ENCODE measurements at regions not wholly inside any gene's neighbourhood (a gene's known extent, or its start where the extent isn't known, plus 50 kb on each side); places are given as distances from the start of the nearest gene placed in this dataset.
"Not testable (repeated sequence)": the region's sequence is repeated elsewhere in the genome, so short reads cannot be mapped to it uniquely, and the experiment has no call there.

DNA sequence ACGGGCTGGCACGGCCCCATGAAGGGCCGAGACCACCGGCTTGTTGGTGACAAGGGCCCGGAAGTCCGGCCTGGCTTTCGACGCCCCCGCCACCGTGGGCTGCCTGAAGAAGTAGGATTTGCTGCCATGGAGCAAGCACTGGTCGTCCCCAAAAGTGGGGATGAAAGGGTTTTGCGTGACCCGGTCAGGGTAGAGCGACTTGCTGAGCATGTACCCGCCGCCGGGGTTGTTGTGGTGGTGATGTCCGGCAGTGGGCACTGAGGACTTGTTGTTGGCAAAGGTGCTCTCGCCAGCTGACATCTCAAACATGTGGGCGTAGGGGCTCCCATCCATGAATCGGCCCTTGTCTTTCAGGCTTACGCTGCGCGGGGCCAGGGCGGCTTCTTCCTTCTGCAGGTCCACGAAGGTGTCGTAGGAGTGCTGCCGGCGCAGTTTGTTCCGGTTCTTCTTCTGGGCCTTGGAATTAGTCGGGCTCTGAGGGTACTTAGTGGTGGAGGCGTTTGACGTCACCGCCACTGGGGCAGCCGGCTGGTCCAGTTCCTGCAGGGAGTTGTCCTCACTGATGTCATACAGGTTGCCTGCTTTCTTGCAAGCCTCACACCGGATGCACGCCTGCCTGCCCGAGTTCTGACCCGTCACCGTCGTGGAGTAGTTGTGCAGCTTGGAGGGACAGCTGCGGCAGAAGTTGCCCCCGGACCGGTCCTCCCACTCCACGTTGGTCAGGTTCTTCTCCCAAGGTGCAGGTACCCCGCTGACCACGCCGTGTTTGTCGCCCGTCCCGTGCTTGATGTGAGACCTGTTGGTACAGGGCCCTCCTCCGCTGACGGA, 366.6 kb downstream of the EMP1 start:
- DNase-seq (ENCODE audit: low read depth), result no peak

DNA sequence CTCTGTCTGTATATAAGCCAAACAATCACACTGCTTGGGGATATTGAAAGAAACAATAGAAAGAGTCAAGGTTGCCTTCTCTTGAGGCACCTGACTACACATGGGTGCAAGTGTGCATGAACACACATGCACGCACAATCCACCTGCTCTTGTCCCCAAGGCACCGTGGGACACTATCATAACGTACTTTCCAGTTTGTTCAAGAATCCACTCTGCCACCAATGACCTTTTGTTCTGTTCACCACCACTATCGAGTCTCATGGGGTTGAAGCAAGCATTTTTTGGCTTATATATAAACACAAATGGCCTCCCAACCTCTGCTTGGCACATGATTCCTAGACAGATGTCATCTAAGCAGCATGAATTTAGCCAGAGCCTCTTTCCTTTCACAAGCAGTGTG, 365.4 kb downstream of the EMP1 start:
- DNase-seq (ENCODE audit: low read depth), result no peak

DNA sequence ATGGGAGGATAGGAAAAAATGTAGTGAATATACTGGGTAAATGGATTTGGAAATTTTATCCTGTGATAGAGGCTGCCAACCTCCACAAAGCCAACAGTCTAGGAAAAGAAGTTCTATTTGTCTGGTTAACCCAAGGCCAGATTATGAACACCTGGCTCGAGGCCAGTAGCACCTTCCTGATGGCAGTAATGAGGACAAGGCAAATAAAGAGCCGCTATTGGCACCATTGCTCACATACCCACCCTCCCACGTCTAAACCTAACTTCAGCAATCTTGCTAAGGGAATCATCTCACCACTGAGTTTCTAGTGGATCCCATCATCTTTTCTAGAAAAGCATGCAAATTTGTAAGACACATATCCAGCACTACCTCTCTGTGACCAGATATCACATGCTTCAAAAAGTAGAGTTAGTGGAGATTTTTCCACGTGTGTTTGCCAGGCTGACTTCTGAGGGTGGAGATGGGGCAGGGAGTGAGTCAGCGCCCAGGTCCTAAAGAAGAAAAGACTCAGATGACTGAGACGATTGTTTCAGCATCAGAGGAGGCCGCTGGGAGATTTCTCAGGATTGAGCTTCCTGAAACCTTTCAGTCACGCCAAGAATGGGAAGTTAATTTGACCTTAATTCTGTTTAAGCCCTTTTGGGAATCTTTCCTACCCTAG, 362.9 kb downstream of the EMP1 start:
- DNase-seq (ENCODE audit: low read depth), result no peak

DNA sequence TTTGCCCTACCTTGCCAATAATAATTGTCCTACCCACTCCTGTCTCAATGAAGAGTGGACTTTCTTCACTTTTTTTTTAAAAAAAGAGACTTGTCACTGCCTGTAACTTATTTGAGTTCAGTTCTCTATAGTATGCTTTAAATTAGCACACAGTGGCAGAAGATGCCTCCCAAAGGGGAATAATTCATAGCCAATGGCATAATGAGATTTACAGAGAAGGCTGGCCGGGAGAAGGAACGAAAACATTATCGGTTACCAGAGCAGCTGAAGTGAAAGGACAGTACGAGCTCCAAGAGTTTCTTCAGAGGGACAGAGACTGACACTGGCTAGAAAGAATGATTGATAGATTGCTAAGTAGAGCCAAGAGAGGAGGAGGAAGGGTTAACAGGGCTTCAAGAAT, 356.3 kb downstream of the EMP1 start:
- no peak for DNase-seq (ENCODE audit: low read depth)

DNA sequence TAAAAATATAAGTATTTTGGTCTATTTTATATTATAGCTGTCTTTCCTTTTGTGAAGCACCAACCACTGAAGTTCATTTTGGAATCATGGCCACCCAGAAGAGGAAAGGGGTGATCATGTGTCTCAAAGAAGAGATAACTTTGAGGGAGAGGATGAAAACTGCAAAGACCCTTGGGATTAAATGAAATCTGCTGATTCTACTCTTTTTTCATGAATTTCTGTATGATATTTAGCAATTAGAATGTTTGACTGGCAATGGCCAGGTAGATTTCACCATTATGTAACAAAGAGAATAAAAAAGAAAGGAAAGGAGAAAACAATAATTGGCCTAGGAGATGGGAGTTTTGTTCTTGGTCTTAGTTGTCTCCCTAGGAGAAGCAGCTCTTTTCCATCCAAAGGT, 350.8 kb downstream of the EMP1 start:
- no peak for DNase-seq (ENCODE audit: low read depth)

DNA sequence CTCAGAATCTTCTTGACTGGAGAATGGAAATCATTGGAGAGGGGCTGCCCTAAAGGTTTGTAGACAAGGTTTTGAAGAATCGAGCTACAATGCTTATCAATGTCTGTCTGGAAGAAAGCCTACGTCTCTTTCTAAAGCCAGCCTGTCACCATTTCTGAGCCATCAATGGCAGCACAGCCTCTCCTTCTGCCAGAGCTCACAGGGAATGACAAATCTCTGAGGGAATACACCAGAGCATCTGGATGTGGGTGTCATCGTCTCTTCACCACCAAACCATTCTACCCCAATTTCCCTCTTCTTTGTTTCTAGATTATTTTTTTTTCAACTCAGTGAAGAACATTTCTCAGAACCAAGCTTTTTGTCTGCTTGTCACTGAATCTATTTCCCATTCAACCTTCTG, 349.7 kb downstream of the EMP1 start:
- DNase-seq (ENCODE audit: low read depth), result no peak

DNA sequence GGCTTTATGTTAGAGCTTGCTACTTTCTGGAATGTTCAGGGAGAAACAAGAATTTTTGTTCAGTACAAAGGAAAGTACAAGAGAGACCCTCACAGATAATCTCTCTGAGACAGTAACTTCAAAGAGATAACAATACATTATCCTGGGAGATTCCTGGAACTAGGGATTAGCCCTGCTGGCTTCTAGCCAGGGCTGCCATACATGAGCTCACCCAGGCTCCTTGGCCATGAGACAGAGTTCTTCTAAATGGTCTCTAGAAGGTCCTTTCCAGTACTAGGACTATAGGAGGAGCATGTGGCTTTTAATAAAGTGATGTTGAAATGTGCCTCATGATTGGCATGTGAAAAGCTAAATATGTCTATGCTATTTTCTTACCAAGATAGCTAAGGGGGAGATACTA, 342.5 kb downstream of the EMP1 start:
- DNase-seq (ENCODE audit: low read depth), result no peak

DNA sequence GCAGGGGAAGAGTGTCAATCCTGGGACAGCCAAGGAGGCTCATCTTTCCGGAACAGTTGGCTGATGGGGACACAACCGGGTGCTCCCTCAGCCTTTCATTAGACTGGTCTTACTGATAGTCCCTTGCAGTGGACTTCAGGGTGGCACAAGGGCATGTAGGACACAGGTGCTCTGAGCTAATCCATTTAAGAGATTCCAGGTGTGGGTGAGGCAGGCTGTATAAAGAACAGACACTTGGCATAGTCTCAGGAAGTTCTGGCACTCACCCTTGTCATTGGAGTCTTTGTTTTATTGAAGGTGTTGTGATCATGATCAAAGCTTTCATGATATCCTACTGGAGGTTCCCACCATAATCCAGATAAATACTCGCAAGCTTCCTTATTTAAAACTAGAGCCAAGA, 341.6 kb downstream of the EMP1 start:
- no peak for DNase-seq (ENCODE audit: low read depth)

DNA sequence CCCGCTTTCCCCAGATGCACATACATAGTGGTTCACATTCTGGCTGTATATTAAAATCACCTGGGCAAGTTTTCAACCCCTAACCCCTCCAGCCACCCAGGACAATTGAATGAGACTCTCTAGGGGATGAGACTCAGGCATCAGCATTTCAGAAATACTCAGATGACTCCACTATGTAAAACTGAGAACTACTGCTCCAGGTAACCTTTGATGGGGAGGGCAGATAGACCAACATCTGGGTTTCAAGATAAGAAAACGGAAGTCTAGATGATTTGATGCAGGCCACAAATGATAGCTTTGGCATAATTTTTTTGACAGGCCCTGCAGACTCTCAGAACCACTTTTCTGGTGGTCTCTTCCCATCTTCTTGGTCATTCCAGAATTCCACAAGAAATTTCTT, 341.1 kb downstream of the EMP1 start:
- DNase-seq (ENCODE audit: low read depth), result no peak

DNA sequence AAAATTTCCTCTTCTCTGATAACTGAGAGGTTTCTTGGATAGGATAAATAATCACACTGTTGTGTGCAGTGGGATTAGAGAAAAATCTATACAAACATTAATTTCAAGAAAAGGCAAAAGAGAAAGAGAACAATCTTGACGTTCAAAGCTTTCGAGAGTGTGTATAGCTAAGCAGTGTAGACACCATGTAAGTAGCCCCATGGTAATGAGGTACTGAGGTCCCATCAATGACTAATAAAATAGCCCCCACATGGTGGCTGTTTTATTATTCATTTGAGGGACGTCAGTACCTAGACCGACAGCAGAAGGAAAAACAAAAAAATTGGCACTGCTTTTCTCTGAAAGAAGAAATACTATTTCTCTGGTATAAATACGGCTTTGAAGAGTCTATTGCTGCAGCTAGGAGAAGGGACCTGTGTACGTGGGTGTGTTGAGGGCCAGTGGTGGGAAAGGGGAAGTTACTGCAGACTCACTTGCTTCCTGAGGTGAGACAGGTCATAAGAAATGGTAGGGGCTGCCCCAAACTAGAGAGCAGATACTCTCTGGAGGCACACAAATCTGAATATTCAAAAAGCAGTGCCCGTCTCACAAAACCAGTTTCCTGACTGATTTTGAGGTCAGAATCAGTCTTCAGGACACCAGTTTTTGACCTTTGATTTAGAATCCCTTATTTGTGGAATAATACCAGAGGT, 339.8 kb downstream of the EMP1 start:
- no peak for DNase-seq (ENCODE audit: low read depth)

DNA sequence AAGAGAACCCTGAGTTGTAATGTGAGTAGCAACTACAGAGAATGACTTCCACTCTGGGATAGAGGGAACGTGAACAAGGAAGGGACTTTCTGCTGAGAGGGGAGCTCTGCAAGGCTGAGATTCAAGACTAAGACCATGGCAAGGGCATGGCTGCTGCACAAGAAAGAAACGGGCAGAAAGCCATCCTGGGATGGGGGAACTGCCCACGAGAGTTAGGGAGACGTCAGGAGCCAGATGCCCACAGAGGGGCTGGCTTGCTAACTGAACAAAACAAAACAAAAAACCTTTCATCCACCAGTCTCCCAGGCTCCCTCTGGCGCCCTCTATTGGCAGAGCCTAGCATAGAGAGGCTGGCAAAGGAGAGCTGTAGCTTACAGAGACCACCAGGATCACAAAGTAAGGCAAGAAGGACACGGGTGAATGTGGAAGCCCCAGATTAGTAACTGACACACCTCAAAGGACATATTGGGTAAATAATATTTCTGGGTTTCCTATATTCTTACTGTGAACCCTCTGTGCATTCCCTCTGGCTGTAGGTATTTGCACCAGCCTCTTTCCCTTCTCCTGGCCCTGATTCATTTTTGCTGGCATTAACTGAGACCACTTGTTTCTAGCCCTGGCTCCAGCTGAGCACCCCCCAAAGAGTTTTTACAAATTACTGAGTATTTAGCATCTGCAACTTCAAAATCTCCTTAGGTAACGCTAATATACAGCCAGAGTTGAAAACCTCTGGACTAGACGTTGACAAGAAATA, 338.3 kb downstream of the EMP1 start:
- no peak for DNase-seq (ENCODE audit: low read depth)

DNA sequence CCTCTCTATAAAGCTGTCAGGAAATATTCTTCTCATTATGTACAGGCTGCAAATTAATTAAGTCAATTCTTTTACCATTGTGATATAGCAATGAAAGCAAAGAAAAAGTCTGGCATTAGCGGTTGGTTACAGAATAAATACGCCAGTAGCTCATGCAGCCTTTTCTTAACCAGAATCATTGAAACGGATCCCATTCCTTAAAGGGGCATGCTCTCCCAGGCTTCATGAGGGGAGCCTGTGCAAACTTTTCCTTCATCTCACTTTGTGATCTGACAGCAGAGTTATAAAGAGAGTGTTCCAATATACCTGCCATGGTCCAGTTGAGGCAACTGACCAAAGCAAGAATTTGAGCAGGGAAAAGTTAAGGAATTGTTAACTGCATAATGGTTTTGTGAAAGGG, 337.7 kb downstream of the EMP1 start:
- DNase-seq (ENCODE audit: low read depth), result no peak

DNA sequence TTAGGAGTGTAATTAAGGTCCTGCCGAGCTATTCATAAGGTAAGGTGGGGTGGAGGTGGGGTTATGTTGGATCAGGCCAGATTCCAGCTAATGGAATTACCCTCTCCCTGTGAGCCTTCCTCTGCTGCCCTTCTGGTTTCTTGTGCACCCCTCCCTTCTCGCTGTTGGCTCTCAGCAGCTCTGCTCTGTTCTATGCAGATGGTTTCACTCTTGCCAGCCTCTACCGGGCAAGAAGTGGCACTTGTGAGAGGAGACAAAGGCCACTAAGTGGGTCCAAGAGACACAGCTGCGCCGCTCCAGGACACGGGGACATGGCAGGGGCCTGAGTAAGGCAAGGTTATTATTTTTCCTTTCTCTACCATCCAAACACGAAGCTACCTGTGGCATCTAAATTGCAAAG, 334.4 kb downstream of the EMP1 start:
- DNase-seq (ENCODE audit: low read depth), result no peak

DNA sequence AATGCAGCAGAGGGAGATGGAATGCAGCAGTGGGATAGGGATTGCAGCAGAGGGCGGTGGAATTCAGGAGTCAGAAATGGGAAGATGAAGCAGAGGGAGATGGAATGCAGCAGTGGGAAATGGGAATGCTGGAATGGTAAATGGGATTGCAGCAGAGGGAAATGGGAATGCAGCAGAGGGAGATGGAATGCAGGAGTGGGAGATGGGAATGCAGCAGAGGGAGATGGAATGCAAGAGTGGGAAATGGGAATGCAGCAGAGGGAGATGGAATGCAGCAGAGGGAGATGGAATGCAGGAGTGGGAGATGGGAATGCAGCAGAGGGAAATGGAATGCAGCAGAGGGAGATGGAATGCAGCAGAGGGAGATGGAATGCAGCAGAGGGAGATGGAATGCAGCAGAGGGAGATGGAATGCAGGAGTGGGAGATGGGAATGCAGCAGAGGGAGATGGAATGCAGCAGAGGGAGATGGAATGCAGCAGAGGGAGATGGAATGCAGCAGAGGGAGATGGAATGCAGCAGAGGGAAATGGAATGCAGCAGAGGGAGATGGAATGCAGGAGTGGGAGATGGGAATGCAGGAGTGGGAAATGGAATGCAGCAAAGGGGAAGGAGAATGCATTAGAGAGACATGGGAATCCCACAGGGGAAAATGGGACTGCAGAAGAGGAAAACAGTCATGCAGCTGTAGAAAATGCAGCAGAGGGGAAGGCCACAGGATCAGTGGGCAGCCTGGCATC, 329.8 kb downstream of the EMP1 start:
- DNase-seq (ENCODE audit: low read depth), result not testable (repeated sequence)

DNA sequence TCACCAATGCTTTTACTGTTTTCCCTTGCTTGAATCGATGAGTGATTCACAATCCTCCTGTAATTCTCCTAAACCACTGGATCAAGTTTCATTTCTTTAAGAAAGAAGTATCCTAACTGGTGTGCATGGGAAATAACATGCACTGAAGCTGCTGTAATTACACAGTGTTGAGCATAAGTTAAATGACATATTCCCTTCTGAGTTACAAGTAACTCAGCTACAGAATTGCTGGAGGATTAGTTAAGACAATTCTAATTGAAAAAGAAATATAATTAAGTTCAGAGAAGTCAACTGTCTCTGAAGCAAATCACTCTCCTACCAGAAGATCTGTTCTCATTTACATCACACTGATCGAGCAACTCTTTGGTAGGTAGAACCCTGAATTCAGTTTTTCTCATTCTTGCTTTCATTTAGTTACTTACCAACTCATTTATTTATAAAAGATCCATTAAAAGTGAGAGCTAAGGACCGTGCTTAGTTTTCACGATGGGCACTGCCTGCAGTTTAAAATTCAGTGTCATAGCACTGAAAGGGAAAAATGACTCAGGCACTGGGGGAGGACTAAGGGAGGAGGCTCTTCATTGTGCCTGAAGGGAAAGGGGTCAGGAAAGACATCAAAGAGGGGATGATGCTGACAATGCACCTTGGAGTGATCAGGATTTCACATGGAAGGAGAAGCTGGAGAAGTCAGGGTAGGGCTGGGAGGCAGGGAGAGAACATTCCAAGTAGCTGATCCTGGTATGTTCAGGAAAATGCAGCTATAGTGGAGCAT, 327.2 kb downstream of the EMP1 start:
- DNase-seq (ENCODE audit: low read depth), result no peak

DNA sequence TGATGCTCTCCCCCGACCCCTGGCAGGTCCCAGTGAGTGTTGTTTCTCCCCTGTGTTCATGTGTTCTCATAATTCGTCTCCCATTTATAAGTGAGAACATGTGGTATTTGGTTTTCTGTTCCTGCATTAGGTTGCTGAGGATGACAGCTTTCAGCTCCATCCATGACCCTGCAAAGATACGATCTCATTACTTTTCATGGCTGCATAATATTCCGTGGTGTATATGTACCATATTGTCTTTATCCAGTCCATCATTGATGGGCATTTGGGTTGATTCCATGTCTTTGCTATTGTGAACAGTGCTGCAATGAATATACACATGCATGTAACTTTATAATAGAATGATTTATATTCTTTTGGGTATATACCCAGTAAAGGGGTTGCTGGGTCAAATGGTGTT, 321.5 kb downstream of the EMP1 start:
- DNase-seq (ENCODE audit: low read depth), result not testable (repeated sequence)

DNA sequence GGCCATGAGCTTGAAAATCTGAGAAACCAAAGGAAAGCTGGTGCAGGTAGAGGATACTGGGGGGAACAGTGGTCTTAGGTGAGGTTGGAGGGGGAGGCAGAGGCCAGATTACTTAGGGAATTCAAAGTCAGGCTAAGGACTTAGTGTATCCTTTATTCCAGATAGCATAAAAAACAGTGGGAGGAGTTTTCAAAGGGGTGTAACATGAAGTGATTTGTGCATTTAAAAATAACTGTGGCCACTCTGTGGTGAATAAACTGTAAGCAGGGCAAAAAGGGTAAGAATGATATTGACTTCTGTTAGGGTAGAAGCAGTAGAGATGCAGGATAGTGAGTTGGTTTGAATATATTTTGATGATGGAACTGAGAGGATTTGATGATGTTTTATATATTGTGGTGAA, 313.2 kb downstream of the EMP1 start:
- DNase-seq (ENCODE audit: low read depth), result no peak

DNA sequence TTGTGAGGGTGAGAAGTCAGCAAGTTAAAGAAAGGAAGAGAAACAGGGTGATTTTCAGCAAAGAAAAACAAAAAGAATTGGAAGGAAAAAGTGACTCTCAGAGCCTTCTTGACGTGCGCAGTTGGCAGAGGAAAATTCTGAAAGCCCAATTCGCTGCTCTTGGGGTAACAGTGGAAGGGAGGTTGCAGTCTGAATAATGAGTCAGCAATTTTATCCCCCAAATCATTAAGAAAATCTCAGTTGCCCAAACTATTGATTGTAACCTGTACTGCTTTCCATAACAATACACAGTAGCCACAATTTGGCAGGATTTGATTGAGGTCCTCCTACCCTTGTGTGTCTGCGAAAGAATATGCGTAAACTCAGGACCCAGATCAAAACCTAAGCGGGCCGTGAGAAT, 309.1 kb downstream of the EMP1 start:
- no peak for DNase-seq (ENCODE audit: low read depth)

DNA sequence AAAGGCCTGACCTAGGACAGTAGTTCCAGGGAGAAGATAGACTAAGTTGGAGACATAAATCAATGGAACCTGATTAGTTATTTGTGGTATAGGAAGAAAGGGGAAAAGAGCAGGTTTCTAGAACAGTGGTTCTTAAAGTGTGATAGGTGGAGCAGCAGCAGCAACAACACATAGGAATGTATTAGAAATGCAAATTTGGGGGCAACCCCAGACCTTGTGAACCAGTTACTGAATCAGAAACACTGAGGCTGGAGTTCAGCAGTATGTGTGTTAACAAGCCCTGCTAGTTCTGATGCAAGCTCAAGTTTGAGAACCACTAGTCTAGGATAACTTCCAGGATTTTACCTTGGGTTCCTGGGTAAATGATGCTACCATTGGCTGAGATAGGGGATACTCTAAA, 308.7 kb downstream of the EMP1 start:
- DNase-seq (ENCODE audit: low read depth), result no peak

DNA sequence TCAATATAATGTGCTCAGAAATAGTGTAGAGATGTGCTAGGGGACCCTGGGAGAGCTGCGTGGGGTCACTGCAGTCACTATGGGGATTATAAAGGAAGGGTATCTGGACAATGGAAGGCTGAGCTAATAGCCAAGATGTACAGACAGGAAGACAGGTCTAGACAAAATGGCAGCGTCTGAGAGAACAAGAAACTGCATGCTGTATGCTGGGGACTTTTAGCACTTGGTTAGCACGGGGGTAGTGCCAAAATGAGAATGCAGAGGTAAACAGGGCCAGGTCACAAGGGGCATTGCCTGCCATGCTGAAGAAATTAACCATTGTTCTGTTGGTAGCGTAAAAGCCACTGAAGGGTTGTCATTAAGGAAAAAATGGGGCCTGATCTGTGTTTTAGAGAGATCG, 308.2 kb downstream of the EMP1 start:
- DNase-seq (ENCODE audit: low read depth), result no peak

DNA sequence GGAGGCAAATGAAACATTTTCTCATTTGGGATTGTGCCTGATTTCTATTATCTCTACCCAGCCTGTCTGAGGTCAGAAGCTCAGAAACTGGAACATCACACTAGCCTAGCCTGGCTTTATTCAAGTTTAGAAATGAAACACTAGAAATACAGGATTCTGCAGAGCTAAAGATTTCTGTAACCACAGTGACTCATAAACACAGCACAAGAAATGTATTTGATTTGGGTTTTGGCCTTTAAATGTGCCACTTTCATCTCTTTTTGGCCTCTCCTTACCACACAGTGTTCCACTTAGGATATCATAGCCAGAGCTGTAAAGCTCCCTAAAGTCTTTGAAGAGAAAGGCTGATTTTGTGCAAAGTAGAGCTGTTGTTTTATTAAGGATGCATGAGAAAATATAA, 307.5 kb downstream of the EMP1 start:
- no peak for DNase-seq (ENCODE audit: low read depth)
